Loucy (cell line): ENCODE measurements at regions not wholly inside any gene's neighbourhood (a gene's known extent, or its start where the extent isn't known, plus 50 kb on each side); places are given as distances from the start of the nearest gene placed in this dataset.

Experiments
- H2AFZ ChIP-seq: fragments of 200-600 bp; sonication (generic); 2 replicates; pipeline ENCODE4 v1.6.0; 2016; ENCODE audit warnings: antibody characterized with exemption, mild to moderate bottlenecking, low read length, moderate library complexity
- H3F3A ChIP-seq: fragments of 200-600 bp; 2 replicates; pipeline ENCODE4 v1.6.0; 2016; ENCODE audit warnings: antibody characterized with exemption, low read depth, mild to moderate bottlenecking
- H3K27me3 ChIP-seq: fragments of 200-600 bp; sonication (generic); 2 replicates; pipeline ENCODE4 v1.6.1; 2014; ENCODE audit warnings: low read length, mild to moderate bottlenecking; ENCODE audit not compliant: insufficient read depth, poor library complexity, severe bottlenecking
- H3K36me3 ChIP-seq: fragments of 200-600 bp; sonication (generic); 2 replicates; pipeline ENCODE4 v1.6.1; 2016; ENCODE audit warnings: low read length; ENCODE audit not compliant: insufficient read depth
- H3K4me1 ChIP-seq: fragments of 200-600 bp; sonication (generic); 2 replicates; pipeline ENCODE4 v1.5.1; 2014; ENCODE audit warnings: low read length, mild to moderate bottlenecking; ENCODE audit not compliant: insufficient read depth, poor library complexity, severe bottlenecking
- H3K4me2 ChIP-seq: fragments of 200-600 bp; sonication (generic); 2 replicates; pipeline ENCODE4 v1.6.0; 2014; ENCODE audit warnings: antibody characterized with exemption, low read length, low read depth, mild to moderate bottlenecking; ENCODE audit not compliant: poor library complexity, severe bottlenecking
- H3K4me3 ChIP-seq: fragments of 200-600 bp; sonication (generic); 2 replicates; pipeline ENCODE4 v1.5.1; 2014; ENCODE audit warnings: low read length, mild to moderate bottlenecking, mixed read lengths; ENCODE audit not compliant: poor library complexity, severe bottlenecking
- H3K79me2 ChIP-seq: fragments of 200-600 bp; sonication (generic); 2 replicates; pipeline ENCODE4 v1.6.1; 2014; ENCODE audit warnings: low read length; ENCODE audit not compliant: insufficient read depth
- H3K9ac ChIP-seq: fragments of 200-600 bp; sonication (generic); 2 replicates; pipeline ENCODE4 v1.6.0; 2014; ENCODE audit warnings: mild to moderate bottlenecking, low read depth, low read length, moderate library complexity; ENCODE audit not compliant: poor library complexity, severe bottlenecking
- H3K9me2 ChIP-seq: fragments of 200-600 bp; sonication (generic); replicated peaks from 2 replicates; pipeline ENCODE4 v1.6.1; 2016; ENCODE audit warnings: low read depth, low read length, mixed read lengths
- H3K9me3 ChIP-seq: fragments of 200-600 bp; sonication (generic); 2 replicates; pipeline ENCODE4 v1.6.1; 2014; ENCODE audit warnings: mild to moderate bottlenecking, antibody characterized with exemption, low read length, low read depth; ENCODE audit not compliant: insufficient read depth
- H4K20me1 ChIP-seq: fragments of 200-600 bp; sonication (generic); 2 replicates; pipeline ENCODE4 v1.6.0; 2014; ENCODE audit warnings: antibody characterized with exemption, low read length, mild to moderate bottlenecking; ENCODE audit not compliant: insufficient read depth, poor library complexity, severe bottlenecking
- EZH2phosphoT487 ChIP-seq: fragments of 200-600 bp; IDR thresholded peaks from 2 replicates; pipeline ENCODE4 v1.6.1; 2018; ENCODE audit warnings: antibody characterized with exemption, mild to moderate bottlenecking, moderate library complexity, borderline replicate concordance
- TF ChIP-seq, protein P1 (sequence below): fragments of 200-600 bp; sonication (generic); conservative IDR thresholded peaks from 2 replicates; pipeline ENCODE4 v1.5.1; 2014; ENCODE audit warnings: mild to moderate bottlenecking, antibody characterized with exemption, low read length

DNA sequence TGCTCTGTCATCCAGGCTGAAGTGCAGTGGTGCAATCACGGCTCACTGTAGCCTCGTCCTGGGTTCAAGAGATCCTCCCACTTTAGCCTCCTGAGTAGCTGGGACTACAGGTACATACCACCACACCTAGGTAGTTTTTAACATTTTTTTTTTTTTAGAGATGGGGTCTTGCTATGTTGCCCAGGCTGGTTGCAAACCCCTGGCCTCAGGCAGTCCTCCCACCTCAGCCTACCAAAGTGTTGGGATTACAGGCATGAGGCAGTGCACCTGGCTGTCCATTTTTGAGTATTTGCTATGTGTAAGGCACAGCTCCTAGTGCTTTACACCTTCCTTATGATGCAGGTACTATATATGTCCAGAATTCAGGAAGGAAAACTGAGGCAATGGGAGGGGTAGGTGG is 138.8 kb upstream of the ZNF536 start:
- H2AFZ ChIP-seq: no peak overlapping the region
- H3K79me2 ChIP-seq: no peaks in the 10 kb centered on the region
- H3K9ac ChIP-seq: no peak overlapping the region
- H3K4me3 ChIP-seq: no peak overlapping the region
- no peaks in the 10 kb centered on the region for H3K9me2 ChIP-seq
- no peaks in the 10 kb centered on the region for H3F3A ChIP-seq
- H3K9me3 ChIP-seq: no peaks in the 10 kb centered on the region
- no peak overlapping the region for H3K4me2 ChIP-seq
- no peaks in the 10 kb centered on the region for H4K20me1 ChIP-seq
- TF ChIP-seq, protein P1, sequence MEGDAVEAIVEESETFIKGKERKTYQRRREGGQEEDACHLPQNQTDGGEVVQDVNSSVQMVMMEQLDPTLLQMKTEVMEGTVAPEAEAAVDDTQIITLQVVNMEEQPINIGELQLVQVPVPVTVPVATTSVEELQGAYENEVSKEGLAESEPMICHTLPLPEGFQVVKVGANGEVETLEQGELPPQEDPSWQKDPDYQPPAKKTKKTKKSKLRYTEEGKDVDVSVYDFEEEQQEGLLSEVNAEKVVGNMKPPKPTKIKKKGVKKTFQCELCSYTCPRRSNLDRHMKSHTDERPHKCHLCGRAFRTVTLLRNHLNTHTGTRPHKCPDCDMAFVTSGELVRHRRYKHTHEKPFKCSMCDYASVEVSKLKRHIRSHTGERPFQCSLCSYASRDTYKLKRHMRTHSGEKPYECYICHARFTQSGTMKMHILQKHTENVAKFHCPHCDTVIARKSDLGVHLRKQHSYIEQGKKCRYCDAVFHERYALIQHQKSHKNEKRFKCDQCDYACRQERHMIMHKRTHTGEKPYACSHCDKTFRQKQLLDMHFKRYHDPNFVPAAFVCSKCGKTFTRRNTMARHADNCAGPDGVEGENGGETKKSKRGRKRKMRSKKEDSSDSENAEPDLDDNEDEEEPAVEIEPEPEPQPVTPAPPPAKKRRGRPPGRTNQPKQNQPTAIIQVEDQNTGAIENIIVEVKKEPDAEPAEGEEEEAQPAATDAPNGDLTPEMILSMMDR: no peak
- TF ChIP-seq EZH2phosphoT487: no peak
- H3K4me1 ChIP-seq: peaks cover 20% of the 10 kb centered on the region
- no peaks in the 10 kb centered on the region for H3K36me3 ChIP-seq
- H3K27me3 ChIP-seq: no peaks in the 10 kb centered on the region

DNA sequence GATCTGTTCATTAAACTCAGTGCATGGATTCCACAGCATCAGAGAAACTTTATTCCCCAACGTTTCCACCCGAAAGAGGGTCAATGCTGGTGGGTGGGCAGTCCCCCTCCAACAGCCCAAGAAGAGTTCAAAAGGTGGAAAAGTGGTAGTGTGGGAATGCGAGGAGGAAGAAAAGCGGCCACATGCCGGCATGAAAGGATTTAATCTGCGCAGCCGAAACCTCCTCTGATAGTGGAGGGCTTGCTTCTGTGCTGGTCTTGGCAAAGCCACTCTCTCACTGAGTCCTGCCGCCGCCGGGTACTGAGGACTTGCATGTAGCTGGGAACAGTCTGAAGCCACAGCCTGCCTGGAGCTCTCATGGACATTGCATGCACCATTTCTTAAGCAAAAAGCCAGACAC is 136.2 kb upstream of the ZNF536 start:
- H3K36me3 ChIP-seq: no peaks in the 10 kb centered on the region
- no peaks in the 10 kb centered on the region for H3K27me3 ChIP-seq
- H3K79me2 ChIP-seq: no peaks in the 10 kb centered on the region
- H3K9ac ChIP-seq: no peak overlapping the region
- H3K4me1 ChIP-seq: peaks cover 8% of the 10 kb centered on the region
- H2AFZ ChIP-seq: no peak overlapping the region
- H3K9me2 ChIP-seq: no peaks in the 10 kb centered on the region
- H3F3A ChIP-seq: no peaks in the 10 kb centered on the region
- H3K4me2 ChIP-seq: no peak overlapping the region
- no peaks in the 10 kb centered on the region for H3K9me3 ChIP-seq
- H3K4me3 ChIP-seq: no peak overlapping the region
- TF ChIP-seq, protein P1: no peak
- no peak for TF ChIP-seq EZH2phosphoT487
- H4K20me1 ChIP-seq: no peaks in the 10 kb centered on the region

GRCh38 chr19:30236587-30236986 is 135.6 kb upstream of the ZNF536 start:
- H3K36me3 ChIP-seq: no peaks in the 10 kb centered on the region
- H3K4me1 ChIP-seq: peaks cover 1% of the 10 kb centered on the region
- TF ChIP-seq, protein P1: no peak
- TF ChIP-seq EZH2phosphoT487: no peak
- H4K20me1 ChIP-seq: no peaks in the 10 kb centered on the region
- no peaks in the 10 kb centered on the region for H3K79me2 ChIP-seq
- no peak overlapping the region for H3K4me3 ChIP-seq
- H3F3A ChIP-seq: no peaks in the 10 kb centered on the region
- no peaks in the 10 kb centered on the region for H3K9me2 ChIP-seq
- H3K9me3 ChIP-seq: no peaks in the 10 kb centered on the region
- no peak overlapping the region for H3K4me2 ChIP-seq
- H3K9ac ChIP-seq: no peak overlapping the region
- H2AFZ ChIP-seq: no peak overlapping the region
- no peaks in the 10 kb centered on the region for H3K27me3 ChIP-seq
